GM18508 (cell line): ENCODE measurements at regions not wholly inside any gene's neighbourhood (a gene's known extent, or its start where the extent isn't known, plus 50 kb on each side); places are given as distances from the start of the nearest gene placed in this dataset.
"Not testable (repeated sequence)": the region's sequence is repeated elsewhere in the genome, so short reads cannot be mapped to it uniquely, and the experiment has no call there.

Source experiments
- ATAC-seq: cut with Tn5 transposase; IDR thresholded peaks from one replicate; pipeline ENCODE4 v1.9.1; 2021; ENCODE audit warnings: moderate number of reproducible peaks; ENCODE audit not compliant: insufficient read depth, unreplicated experiment

DNA sequence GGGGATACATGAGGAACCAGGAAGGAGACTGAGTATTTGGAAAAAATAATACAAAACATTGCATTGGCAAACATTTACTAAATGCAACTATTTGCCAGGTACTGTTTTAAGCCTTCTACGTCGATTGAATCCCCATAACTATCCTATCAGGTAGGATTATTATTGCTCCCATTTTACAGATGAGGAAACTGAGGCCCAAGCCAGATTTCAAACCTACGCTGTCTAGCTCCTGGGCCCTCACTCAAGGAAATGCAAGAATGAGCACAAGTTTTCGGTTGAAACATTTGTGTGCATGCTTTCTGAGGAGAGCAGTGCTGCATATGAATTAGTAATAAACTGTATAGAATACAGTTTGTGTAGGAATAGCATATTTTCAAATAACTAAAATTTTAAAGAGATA lies 206.7 kb downstream of the CEP135 start:
- ATAC-seq = no peak

DNA sequence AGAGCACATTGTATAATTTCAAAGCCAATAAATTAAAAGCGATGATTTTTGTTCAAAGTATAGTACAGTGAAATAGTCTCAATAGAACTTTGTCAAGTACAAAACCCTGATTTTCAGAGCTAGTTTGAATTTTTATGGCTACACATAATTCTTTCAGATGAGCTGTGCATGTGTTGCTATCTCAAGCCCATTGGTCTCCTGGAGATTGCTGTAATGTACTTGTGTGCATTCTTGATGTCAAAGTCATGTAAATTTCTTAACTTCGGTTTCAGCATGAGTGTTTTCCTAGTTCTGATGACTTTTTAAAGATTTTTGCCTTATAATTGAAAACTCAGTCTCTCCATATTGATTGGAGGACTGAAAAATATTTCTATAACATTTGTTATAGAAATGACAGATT lies 200.8 kb downstream of the CEP135 start:
- no peak for ATAC-seq

DNA sequence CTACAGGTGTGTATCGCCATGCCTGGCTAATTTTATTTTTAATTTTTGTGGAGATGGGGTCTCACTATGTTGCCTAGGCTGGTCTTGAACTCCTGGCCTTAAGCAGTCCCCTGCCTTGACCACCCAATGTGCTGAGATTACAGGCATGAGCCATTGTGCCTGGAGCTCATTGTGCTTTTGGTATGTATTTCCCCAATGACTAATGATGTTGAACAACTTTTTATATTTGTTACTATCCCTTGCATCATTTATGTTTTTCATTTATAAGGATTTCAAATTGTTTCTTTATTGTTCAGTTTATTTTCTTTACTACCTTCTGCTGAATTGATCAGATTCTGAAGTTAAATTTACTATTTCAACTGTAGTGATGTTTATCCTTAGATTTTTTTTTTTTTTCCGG lies 199.7 kb downstream of the CEP135 start:
- ATAC-seq = no peak

DNA sequence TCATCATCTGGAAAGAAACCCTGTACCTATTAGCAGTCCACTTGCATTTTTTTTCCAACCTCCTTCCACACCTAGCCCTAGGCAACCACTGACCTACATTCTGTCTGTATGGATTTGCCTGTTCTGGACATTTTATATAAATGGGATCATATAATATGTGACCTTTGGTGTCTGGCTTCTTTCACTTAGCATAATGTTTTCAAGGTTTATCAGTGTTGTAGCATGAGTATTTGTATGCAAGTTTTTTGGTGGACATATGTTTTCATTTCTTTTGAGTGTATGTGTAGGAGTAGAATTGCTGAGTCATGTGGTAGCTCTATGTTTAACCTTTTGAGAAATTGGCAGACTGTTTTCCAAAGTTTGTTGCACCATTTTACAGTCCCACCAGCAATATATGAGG lies 198.6 kb downstream of the CEP135 start:
- ATAC-seq = no peak

DNA sequence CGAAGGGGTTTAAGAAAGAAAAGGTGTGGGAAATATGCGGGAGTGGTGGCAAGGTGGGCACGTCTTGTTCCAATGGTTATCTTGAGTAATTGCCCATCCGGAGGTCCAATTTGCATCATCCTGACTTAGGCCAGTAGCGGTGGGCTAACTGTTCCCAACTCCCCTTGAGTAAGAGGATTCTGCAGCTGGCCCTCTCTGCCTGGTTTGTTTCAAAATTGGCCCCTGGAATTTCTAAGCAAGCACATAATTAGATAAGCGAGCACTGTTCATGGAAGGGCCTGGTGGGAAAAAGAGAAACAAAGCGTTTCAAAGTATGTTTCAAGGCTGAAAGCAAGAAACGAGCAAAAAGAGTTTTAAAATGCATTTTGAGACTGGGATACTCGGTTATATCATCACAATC lies 198.2 kb downstream of the CEP135 start:
- ATAC-seq = no peak

DNA sequence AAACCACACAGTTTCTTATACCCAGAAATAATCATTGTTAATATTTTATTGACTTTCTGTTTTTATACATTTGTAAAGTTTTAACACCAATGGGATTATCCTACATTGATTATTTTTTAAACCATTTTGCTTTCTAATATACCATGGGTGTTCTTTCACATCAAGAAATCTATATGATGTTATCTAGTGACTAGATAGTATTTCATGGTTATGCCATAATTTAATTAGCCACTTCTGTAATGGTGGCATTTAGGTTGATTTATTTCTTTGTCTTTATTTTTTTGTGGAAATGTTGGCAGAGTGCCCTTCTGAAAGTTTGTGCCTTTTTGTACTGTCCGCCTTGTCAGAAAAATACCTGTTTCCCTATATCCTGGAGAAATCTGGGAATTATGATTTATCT lies 193.3 kb downstream of the CEP135 start:
- ATAC-seq = no peak

DNA sequence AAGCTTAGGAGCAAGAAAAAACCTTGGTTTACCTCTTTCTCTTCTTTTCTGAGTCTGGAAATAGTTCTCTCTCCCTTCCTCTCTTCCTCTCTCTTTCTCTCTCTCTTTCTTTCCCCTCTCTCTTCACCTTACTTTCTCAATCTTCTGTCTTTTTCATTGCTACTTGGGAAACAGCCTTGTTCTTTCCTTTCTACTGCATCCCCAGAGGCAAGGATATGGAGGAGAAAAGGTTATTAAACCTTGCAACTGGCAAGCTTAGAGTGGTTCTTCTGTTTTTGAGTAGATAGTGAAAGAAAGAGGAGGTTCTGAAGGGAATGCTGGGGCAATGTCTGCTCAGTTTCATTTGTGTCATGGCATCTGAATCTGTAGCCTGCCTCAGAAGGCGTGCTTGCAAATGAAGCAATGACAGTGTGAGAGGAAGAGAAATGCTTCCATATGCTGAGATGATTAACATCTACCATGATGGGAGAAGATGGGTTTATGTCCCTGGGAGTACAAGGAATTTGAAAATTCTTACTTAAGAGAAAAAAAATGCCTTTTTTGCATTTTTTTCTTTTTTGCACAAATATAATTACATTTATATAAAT lies 190.6 kb downstream of the CEP135 start:
- ATAC-seq = no peak

DNA sequence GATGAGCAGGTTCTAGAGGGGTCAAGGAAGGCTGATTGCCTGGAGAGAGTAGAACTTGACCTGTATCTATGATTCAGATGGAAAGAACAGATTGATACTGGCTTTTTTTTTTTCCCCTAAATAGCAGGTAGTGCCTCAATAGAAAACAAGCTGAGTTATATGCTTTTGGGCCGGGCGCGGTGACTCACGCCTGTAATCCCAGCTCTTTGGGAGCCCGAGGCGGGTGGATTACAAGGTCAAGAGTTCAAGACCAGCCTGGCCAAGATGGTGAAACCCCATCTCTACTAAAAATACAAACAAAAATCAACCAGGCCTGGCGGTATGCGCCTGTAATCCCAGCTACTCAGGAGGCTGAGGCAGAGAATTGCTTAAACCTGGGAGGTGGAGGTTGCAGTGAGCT lies 186.1 kb downstream of the CEP135 start:
- ATAC-seq = not testable (repeated sequence)

DNA sequence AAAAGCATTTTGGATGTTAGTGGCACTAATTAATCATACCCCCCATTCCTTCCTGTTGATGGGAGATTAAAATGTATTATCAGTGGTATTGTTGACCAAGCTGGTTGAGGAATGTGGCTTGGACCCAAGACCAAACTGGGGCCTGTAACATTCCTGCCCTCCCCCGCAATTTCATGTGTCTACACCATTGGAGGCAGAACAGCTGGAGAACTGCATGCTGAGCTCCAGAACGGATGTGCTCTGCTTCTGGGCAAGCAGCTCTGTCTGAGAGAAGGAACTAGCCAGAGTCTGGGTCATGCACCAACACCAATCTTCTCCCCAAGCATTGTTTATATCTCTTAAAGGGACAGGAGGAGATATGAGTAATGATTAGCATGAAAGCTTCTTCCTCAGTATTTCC lies 185.5 kb downstream of the CEP135 start:
- no peak for ATAC-seq

DNA sequence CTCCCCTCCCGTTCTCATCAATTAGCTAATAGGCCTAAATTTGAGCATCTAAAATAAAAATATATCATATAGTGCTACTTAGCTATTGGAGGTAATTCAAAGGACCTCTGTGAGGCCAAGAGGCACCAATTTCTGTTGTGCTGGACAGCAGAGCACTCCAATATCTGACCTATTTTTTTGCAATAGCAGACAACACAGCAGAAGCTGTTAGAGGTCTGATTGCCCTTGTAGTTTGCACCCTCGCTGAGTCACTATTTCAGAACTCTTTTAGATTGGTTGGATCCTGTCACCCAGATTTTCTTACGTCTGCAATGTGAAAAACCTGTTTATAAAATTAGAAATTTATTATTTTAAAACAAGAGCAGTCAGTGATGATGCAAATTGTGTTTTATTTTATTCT lies 184.1 kb downstream of the CEP135 start:
- no peak for ATAC-seq

DNA sequence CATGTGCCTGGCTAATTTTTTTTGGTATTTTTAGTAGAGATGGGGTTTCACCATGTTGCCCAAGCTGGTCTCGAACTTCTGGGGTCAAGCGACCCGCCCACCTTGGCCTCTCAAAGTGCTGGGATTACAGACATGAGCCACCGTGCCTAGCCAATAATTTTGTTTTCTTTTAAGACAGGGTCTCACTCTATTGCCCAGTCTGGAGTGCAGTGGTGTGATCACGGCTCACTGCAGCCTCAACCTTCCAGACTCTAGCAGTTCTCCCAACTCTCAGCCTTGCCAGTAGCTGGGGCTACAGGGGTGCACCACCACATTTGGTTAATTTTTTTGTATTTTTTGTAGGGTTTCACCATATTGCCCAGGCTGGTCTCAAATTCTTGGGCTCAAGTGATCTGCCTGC lies 183.4 kb downstream of the CEP135 start:
- not testable (repeated sequence) for ATAC-seq

DNA sequence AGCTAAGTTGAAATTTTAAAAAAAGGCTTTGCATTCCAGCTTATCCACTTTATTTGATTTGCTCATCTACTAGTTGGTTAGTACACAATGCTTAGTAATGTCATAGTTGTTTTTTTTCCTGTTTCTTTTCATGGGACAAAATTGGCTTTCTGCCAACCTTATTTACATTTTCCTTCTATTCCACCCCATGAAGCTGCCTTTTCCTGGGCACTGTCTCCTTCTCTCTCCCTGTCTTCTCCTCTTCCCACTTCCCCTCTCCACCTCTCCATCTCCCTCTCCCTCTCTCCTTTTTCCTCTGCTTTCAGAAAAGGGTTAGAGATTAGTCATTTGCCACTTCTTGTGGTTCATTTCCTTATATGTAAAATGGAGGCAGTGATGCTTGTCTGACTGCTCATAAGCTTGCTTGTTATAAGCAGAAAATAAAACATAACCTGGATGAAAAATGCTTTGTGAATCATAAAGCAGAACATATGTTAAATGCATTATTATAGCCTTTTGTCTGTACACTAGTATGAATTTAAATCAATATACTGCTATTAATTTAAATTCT lies 181.9 kb downstream of the CEP135 start:
- ATAC-seq = no peak

DNA sequence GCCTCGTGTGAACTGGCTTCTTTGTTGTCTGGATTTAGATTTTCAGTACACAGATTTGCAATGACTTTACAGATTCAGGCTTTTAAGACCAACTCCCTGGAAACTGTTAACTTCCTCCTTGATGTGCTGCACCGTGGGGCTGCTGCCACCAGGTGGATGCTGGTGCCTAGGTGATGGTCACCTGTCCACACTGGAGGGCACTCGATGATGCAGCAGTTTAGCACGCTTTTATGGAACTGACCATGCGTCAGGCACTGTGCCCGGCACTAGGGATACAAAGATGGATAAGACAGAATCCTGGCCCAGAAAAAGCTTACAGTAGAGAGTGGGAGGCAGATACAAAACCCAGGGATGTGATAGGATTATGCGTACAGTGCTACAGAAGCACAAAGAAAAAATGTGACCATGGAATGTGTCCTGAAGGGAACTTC lies 180.7 kb downstream of the CEP135 start:
- no peak for ATAC-seq

DNA sequence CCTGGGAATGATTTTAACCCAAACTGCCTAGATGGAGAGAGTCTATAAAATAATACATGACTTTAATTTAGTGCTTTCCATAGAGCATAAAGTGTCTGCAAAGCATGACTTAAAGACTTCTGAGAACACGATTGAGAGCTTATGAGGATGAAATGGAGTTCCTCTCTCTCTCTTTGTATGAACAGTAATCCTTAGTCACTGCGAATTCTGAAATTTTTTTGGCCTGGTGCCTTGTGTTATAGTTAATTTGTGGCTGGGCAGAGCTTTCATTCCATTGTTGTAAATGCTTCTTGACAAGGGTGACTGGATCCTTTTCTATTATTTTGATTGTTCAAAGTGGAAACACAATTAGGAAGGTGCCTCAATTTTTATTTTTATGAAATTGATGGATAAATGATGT lies 179.5 kb downstream of the CEP135 start:
- no peak for ATAC-seq

DNA sequence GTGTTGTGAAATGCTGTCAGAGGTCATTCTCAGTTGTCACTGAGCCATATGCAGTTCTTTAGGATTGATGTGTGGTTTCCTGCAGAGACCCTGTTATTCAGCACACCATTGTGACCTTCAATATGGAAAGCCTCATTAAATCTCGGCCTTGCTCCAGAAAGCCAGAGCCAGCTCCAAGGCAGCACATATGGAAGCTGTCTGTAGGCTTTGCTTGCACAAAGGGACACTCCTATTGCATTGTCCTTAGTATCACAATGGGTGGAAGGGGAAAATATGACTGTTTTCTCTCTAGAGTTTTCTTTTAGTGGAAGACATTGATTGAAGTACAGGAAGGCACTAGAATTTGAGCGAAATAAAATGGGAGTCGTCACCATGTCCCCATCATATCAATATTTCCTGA lies 179.0 kb downstream of the CEP135 start:
- ATAC-seq = no peak

DNA sequence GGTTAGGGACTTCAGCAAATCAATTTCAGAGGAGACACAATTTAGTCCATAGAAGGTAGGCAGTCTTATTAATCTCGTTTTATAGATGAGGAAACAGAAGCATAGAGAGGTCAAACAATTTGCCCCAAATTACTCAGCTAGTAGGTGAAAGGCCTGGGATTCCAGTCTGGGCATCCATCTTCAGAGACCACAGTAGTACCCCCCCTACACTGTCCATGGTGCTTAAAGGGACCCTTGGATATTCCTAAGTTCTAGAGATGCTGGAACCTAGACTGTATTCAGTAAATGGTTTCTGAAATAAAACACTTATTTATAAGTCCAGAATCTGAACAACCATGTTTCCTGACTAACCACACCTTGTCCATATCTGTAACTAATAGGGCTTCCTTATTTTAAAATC lies 174.8 kb downstream of the CEP135 start:
- no peak for ATAC-seq

DNA sequence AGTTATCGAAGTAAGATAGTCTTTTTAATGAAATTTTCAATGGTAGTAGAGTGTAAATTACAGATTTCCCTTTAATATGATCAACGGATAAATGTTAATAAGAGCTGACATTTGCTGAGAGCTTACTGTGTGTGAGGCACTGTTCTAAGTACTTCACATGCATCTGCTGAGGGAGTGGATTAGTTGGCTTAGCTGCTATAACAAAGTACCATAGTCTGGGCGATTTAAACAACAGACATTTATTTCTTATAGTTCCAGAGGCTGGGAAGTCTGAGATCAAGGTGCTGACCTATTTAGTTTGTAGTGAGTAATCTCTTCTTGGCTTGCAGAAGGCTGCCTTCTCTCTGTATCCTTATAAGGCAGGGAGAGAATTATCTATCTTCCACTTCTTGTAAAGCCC lies 174.3 kb downstream of the CEP135 start:
- no peak for ATAC-seq

DNA sequence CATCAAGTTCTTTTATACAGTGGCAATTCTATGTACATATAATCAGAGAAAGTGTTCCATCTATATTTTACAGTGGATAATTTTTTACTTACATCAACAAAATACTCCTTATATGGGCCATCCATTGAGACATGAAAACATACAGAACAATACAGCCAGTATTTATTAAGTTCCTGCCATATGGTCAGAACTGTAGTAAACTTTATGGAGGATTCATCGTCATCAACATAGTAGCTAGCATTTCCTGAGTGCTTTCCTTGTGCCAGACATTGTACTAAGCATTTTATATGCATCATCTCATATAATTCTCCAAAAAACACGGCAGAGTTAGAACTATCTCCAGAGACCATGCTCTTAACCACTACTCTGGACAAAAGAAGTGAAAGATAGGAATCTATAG lies 170.1 kb downstream of the CEP135 start:
- ATAC-seq = no peak

DNA sequence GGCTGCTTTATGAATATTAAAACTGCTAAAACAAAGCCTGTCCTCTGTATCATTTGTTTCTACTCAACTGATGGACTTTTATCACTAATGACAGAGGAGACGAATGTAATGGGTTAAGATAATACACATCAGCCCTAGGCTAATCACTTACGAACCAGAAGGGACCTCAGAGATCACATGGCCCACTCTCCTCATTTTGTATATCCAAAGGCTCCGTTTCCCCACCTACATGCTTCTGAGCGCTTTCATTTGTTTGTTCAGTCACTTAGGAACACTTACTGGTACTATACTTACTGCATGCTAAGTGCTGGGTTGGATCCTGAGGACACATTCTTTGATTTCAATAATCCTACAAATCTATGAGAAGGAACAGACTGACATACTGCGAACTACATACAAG lies 169.3 kb downstream of the CEP135 start:
- no peak for ATAC-seq

DNA sequence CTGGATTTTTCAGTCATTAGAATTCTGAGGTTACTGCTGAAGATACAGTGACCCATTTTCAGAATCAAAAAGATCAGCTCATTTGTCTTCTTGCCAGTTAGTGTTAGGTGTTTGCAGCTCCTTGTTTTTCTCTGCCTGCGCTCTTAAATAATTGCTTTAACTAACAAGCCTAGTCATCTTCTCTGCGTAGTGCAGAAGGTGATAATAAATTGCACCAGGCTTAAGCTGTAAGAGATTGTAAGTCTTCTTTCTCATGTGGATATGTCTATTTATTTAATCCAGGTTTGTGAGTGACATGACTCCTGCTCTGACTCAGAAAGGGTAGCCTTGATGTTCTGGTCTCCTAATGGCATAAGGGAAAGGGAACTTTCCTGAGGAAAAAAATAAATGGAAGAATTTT lies 167.2 kb downstream of the CEP135 start:
- ATAC-seq = no peak

DNA sequence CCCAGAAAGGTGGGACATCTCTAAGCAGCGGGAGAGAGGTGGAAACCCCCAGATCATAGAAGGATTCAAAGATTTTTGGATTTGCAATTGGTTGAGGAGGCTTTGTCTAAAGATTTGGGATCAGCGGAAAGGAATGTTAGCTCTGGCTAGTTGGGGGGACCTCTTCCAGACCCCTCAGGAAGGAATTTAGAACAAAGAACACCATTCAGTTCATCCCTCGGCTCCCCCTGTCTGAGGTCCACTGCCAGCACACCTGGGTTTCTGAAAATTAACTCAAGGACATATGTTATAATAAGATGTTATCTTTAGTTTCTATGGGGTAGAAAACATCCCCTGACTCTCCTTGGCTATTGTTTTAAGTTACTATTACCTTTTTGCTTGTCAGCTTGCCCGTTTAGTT lies 163.6 kb downstream of the CEP135 start:
- ATAC-seq = no peak

DNA sequence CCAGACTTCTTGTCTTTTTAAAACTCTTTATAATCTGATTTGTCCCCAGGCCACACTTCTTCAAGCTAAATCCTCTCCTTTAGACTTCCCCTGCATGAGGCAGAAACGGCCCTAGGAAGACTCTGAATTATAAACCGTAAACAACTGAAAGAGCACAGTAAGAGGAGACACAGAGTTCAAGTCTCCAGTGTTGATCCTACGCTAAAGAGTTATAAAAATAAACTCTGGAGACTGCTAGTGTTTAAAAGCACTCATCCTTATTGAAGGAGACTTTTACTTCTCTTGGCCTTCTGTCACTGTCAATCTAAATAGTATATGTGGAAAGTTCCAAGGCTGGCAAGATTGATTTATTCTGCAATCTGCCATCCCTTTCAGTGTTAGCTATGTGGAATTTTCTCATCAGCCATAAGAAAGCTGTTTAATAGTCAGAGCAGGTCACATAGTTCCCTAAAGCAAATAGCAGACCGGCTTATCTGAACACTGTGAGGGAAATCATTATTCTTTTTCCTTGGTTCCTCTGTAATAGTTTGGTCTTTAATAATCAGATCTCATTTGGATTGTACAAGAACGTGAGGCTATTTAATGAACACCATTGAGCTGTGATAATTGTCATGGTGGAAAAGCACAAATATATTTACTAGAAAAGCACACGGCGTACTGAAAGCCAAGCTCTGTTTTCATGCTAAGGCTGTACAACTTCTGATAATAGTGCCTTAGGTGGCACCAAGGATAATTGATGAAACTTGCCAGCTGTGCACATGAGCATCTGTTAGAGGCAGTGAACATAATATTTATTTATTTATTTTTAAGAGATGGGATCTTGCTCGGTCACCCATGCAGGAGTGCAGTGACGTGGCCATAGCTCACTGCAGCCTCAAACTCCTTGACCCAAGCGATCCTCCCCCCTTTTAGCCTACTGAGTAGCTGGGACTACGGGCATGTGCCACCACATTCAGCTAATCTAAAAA lies 157.7 kb downstream of the CEP135 start:
- no peak for ATAC-seq
